OCI-LY7 (cell line): ENCODE measurements at regions not wholly inside any gene's neighbourhood (a gene's known extent, or its start where the extent isn't known, plus 50 kb on each side); places are given as distances from the start of the nearest gene placed in this dataset.
A peak's percentile ranks its signal among the peaks of the same experiment; 100 is the strongest.

Source experiments
- BruUV-seq: library from RNA; stranded (reverse); fragments of 400-500 nt; replicated peaks from 2 replicates; lab custom pipeline; 2021; lab: Mats Ljungman, UMichigan
- CTCF ChIA-PET: fragments of 300-600 bp; sonication (Branson Sonifier 250); formaldehyde crosslinking; loops from one replicate; lab custom pipeline; 2022; ENCODE audit warnings: antibody characterized with exemption; ENCODE audit not compliant: unreplicated experiment; lab: Charles Lee
- POLR2A ChIA-PET: fragments of 300-600 bp; sonication (Branson Sonifier 250); formaldehyde crosslinking; loops from one replicate; lab custom pipeline; 2022; ENCODE audit warnings: antibody characterized with exemption; lab: Charles Lee
- DNase-seq: peaks from one replicate; pipeline ENCODE4 v3.0.0-alpha.2; 2015; ENCODE audit warnings: low spot score
- H2AFZ ChIP-seq: fragments of 200-600 bp; sonication (generic), shearing (Covaris generic); 2 replicates; pipeline ENCODE4 v1.6.1; 2014; ENCODE audit warnings: mild to moderate bottlenecking, antibody characterized with exemption, low read length, moderate library complexity
- H3K27ac ChIP-seq: fragments of 200-600 bp; sonication (generic); 2 replicates; pipeline ENCODE4 v1.5.1; 2014; ENCODE audit warnings: mixed run types, low read depth, mild to moderate bottlenecking, moderate library complexity, low read length, inconsistent platforms; ENCODE audit not compliant: poor library complexity, severe bottlenecking
- H3K36me3 ChIP-seq: fragments of 200-600 bp; sonication (generic); 2 replicates; pipeline ENCODE4 v1.6.1; 2014; ENCODE audit warnings: mild to moderate bottlenecking, antibody characterized with exemption, low read length, moderate library complexity, mixed read lengths; ENCODE audit not compliant: insufficient read depth
- H3K4me1 ChIP-seq: fragments of 200-600 bp; sonication (generic); 2 replicates; pipeline ENCODE4 v1.5.1; 2014; ENCODE audit warnings: mild to moderate bottlenecking, low read length; ENCODE audit not compliant: insufficient read depth, poor library complexity, severe bottlenecking
- H3K4me2 ChIP-seq: fragments of 200-600 bp; sonication (generic); 2 replicates; pipeline ENCODE4 v1.6.1; 2014; ENCODE audit warnings: mild to moderate bottlenecking, low read length
- H3K4me3 ChIP-seq: fragments of 200-600 bp; sonication (generic); 2 replicates; pipeline ENCODE4 v1.5.1; 2014; ENCODE audit warnings: mild to moderate bottlenecking, low read depth, low read length; ENCODE audit not compliant: poor library complexity, severe bottlenecking
- H3K79me2 ChIP-seq: fragments of 200-600 bp; sonication (generic); 2 replicates; pipeline ENCODE4 v1.6.1; 2016; ENCODE audit warnings: low read depth, mild to moderate bottlenecking, low read length, moderate library complexity, mixed read lengths; ENCODE audit not compliant: insufficient read depth
- H3K9me2 ChIP-seq: fragments of 200-600 bp; sonication (generic); 2 replicates; pipeline ENCODE4 v1.6.1; 2016; ENCODE audit warnings: mild to moderate bottlenecking, low read length, mixed read lengths; ENCODE audit not compliant: insufficient read depth
- H3K9me3 ChIP-seq: fragments of 200-600 bp; sonication (generic); 2 replicates; pipeline ENCODE4 v1.6.1; 2014; ENCODE audit warnings: mild to moderate bottlenecking, mixed run types, low read length, mixed read lengths
- H4K20me1 ChIP-seq: fragments of 200-600 bp; sonication (generic); 2 replicates; pipeline ENCODE4 v1.6.1; 2014; ENCODE audit warnings: mild to moderate bottlenecking, antibody characterized with exemption, low read length, moderate library complexity, mixed read lengths; ENCODE audit not compliant: insufficient read depth
- CTCF ChIP-seq: fragments of 200-600 bp; sonication (generic); conservative IDR thresholded peaks from 2 replicates; pipeline ENCODE4 v1.5.1; 2014; ENCODE audit warnings: mild to moderate bottlenecking, antibody characterized with exemption, low read length, moderate library complexity, mixed read lengths
- EZH2phosphoT487 ChIP-seq: fragments of 200-600 bp; sonication (generic); IDR thresholded peaks from 2 replicates; pipeline ENCODE4 v1.6.1; 2018; ENCODE audit warnings: low read depth, borderline replicate concordance, mild to moderate bottlenecking, mixed run types, antibody characterized with exemption, low read length, moderate library complexity, mixed read lengths
- intact Hi-C: fragments of 100-400 bp; cut with micrococcal nuclease; formaldehyde crosslinking; loops from one replicate; pipeline ENCODE4 v1.10.0; 2022; ENCODE audit not compliant: unreplicated experiment

GRCh38 chr13:50267917-50268316 is 252.7 kb downstream of the KCNRG start:
- POLR2A ChIA-PET: no interaction called here
- Histone ChIP-seq H3K4me2 (no peak overlapping the region), H4K20me1 (no peaks in the 10 kb centered on the region), H3K27ac (no peak overlapping the region), H3K4me3 (no peak overlapping the region), H3K9me3 (no peaks in the 10 kb centered on the region), H3K9me2 (no peaks in the 10 kb centered on the region), H3K36me3 (no peaks in the 10 kb centered on the region), H3K79me2 (no peaks in the 10 kb centered on the region), H2AFZ (no peak overlapping the region), H3K4me1 (peaks cover 6% of the 10 kb centered on the region)
- no peak for TF ChIP-seq EZH2phosphoT487
- TF ChIP-seq CTCF: no peak
- BruUV-seq: no TSS peak
- intact Hi-C loops: no loop called here
- CTCF ChIA-PET: no interaction called here
- DNase-seq: no peak

- no peak for DNase-seq
- ChIA-PET CTCF (no interaction called here), POLR2A (no interaction called here)
- peaks cover 6% of the 10 kb centered on the region for H3K4me1 ChIP-seq
- H2AFZ ChIP-seq: no peak overlapping the region
- intact Hi-C loops: no loop called here
- H4K20me1 ChIP-seq: no peaks in the 10 kb centered on the region
- H3K4me3 ChIP-seq: no peak overlapping the region
- TF ChIP-seq EZH2phosphoT487: no peak
- TF ChIP-seq CTCF: peak; percentile 65
- no peaks in the 10 kb centered on the region for H3K79me2 ChIP-seq
- no peaks in the 10 kb centered on the region for H3K36me3 ChIP-seq
- no peak overlapping the region for H3K4me2 ChIP-seq
- no peak overlapping the region for H3K27ac ChIP-seq
- no peaks in the 10 kb centered on the region for H3K9me3 ChIP-seq
- H3K9me2 ChIP-seq: no peaks in the 10 kb centered on the region
- no TSS peak for BruUV-seq
These were observed 253.3 kb downstream of the KCNRG start for GRCh38 chr13:50268500-50268899.

- no peaks in the 10 kb centered on the region for H3K9me2 ChIP-seq
- H3K36me3 ChIP-seq: no peaks in the 10 kb centered on the region
- H3K4me1 ChIP-seq: peaks cover 6% of the 10 kb centered on the region
- H3K27ac ChIP-seq: no peak overlapping the region
- no TSS peak for BruUV-seq
- H3K79me2 ChIP-seq: no peaks in the 10 kb centered on the region
- no peak overlapping the region for H2AFZ ChIP-seq
- TF ChIP-seq EZH2phosphoT487 (no peak), CTCF (no peak)
- no peak for DNase-seq
- ChIA-PET POLR2A (interaction anchor here (0.9 kb wide), 2 partner anchors 12 to 16 kb away, joined by 3 to 4 read pairs; no protein-coding TSS in a partner anchor), CTCF (no interaction called here)
- no peak overlapping the region for H3K4me3 ChIP-seq
- no peak overlapping the region for H3K4me2 ChIP-seq
- intact Hi-C loops: no loop called here
- no peaks in the 10 kb centered on the region for H3K9me3 ChIP-seq
- H4K20me1 ChIP-seq: no peaks in the 10 kb centered on the region
These were observed 258.9 kb downstream of the KCNRG start for GRCh38 chr13:50274181-50274580.
